ENCODE measurements at regions not wholly inside any gene's neighbourhood (a gene's known extent, or its start where the extent isn't known, plus 50 kb on each side); places are given as distances from the start of the nearest gene placed in this dataset.

GRCh38 chr3:189099031-189099471, 72.7 kb upstream of the TPRG1 start:
- DNase-seq (ENCODE audit: extremely low read depth in 1 of 11, low read depth in 9 of 11, low spot score in 4 of 11): no peak

- DNase-seq (ENCODE audit: extremely low read depth in 1 of 11, low read depth in 9 of 11, low spot score in 4 of 11): no peak
Observed at GRCh38 chr3:189099505-189100290, 72.1 kb upstream of the TPRG1 start.

DNA sequence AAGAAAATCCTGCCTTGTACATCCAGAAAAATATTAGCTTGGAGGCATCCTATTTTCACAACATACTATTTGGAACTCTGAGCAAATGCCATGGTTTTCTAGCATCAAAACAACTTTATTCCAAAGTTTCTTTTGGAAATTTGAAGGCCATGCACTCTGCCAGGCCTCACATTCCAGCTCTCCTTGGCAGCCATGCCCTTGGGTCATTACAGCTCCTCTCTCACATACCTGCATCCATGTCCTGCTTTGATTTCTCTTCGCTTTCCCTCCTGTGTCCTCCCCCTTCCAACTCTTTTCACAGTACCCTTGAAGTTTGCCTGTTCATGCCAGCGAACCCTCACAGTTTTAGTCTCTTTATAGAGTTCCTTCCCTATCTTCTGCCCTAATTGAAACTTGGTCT, 70.9 kb upstream of the TPRG1 start:
- no peak for DNase-seq (ENCODE audit: extremely low read depth in 1 of 11, low read depth in 9 of 11, low spot score in 4 of 11)

DNA sequence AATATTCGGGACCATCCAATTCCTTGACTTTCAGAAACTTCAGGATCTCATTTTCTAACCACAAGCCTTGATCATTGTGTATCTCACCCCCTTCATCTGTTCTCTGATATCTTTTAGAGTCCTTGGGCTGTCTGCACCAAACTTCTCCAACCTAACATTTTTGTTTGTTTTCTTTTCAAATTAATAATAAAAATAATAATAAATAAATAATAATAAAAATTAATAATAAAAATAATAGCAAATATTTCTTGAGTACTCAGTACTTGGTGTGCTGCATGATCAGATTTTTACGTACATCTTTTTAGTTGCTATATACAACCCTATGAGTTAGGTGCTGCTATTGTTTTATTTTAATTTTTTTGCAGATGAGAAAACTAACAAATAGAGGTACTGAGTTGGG, 70.2 kb upstream of the TPRG1 start:
- DNase-seq (ENCODE audit: extremely low read depth in 1 of 11, low read depth in 9 of 11, low spot score in 4 of 11): no peak

GRCh38 chr3:189103208-189103607, 68.6 kb upstream of the TPRG1 start:
- DNase-seq (ENCODE audit: extremely low read depth in 1 of 11, low read depth in 9 of 11, low spot score in 4 of 11): no peak

DNA sequence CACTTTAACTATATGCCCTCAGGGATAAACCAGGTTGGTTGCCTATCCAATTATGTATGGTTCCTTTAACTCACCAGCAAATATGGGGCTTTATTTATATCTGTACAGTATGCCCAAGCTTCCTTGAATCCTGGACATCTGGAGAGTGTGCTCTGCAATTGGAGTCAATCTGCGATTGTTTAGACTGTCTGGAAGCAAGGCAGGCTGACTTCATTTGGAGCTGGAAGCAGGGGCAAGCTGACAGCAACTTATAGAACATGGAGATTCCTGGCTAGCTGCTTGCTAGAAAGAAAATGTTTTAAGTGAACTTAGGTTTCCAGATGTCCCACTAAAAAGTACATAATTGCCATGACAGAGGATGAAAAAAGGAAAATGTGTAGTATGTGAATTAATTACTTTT, 63.7 kb upstream of the TPRG1 start:
- no peak for DNase-seq (ENCODE audit: extremely low read depth in 1 of 11, low read depth in 9 of 11, low spot score in 4 of 11)

GRCh38 chr3:189108735-189109134, 63.0 kb upstream of the TPRG1 start:
- no peak for DNase-seq (ENCODE audit: extremely low read depth in 1 of 11, low read depth in 9 of 11, low spot score in 4 of 11)

DNA sequence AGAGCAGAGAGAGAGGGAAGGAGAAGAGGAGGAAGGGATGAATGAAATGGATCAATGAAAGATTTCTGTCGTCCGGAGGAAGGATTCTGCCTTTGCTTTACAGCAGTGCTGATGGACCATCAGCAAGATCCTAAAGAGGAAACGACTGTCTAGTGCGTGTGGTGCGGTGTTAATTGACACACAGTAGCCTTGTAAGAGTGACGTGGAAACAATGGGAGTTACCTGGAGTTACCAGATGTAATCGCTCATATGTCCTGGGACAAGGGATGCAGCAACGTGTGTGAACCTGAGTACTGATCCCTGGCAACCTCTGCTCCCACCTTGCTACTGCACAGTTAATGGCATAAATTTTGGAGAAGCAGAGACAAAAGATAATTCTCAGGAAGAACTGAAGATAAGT, 62.6 kb upstream of the TPRG1 start:
- DNase-seq (ENCODE audit: extremely low read depth in 1 of 11, low read depth in 9 of 11, low spot score in 4 of 11): no peak

- DNase-seq (ENCODE audit: extremely low read depth in 1 of 11, low read depth in 9 of 11, low spot score in 4 of 11): no peak
Observed at GRCh38 chr3:189117087-189117486, 54.7 kb upstream of the TPRG1 start.

GRCh38 chr3:189118896-189119295, 52.9 kb upstream of the TPRG1 start:
- DNase-seq (ENCODE audit: extremely low read depth in 1 of 11, low read depth in 9 of 11, low spot score in 4 of 11): no peak

DNA sequence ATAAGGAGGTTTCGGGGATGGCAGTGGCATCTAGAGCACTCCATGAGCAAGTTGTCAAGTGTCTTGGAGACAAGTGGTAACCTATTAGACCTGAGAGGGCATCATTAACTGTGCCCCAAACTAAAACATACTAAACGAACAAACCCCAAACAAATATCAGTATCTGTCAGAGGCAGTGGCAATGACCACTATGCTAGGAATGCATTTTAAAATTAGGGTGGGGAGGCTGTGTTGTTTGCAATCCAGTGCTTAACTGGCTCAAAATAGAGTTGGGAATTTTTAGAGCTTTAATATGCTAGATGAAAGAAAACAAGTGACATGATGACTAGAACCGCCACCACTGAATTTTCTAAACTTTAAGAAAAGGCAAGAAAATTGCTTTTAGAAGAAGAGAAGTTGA, 51.8 kb upstream of the TPRG1 start:
- no peak for DNase-seq (ENCODE audit: extremely low read depth in 1 of 11, low read depth in 9 of 11, low spot score in 4 of 11)

DNA sequence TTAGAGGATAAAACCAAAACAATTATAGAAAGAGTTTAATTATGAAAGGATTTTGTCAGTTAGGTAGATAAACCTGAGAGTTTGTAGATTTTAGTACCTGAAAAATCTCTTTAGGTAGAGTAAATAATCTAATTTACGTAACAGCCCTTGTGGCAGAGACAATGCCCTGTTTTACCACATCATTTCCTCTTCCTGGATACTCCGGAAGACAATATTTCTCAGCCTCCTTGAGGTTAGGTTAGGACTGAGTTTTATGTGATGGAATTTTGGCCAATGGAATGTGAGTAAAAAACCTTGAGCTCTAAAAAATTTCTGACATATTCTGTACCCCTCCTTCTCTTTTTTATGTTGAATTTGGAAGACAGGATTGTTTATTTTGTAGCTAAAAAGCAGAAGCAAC, 50.7 kb upstream of the TPRG1 start:
- no peak for DNase-seq (ENCODE audit: extremely low read depth in 1 of 11, low read depth in 9 of 11, low spot score in 4 of 11)

Measured in renal cortex interstitium (tissue), 11 donors.